Omental fat pad (tissue), 3 donors: ENCODE measurements at regions not wholly inside any gene's neighbourhood (a gene's known extent, or its start where the extent isn't known, plus 50 kb on each side); places are given as distances from the start of the nearest gene placed in this dataset.

Experiments
- ATAC-seq: fragments of 150-250 bp; one replicate; pipeline ENCODE4 v1.9.1; 2016; ENCODE audit warnings: mild to moderate bottlenecking, moderate library complexity; ENCODE audit not compliant: low FRiP score
- DNase-seq: peaks from one replicate; pipeline ENCODE4 v3.0.0-alpha.2; 2019; ENCODE audit warnings: low spot score
- CTCF ChIP-seq, 3 donors: fragments of 450-650 bp; IDR thresholded peaks; one replicate each; pipeline ENCODE4 v1.5.1; 2016 to 2017; ENCODE audit warnings: antibody characterized with exemption in 3 of 3, mild to moderate bottlenecking in 3 of 3, moderate library complexity in 2 of 3

DNA sequence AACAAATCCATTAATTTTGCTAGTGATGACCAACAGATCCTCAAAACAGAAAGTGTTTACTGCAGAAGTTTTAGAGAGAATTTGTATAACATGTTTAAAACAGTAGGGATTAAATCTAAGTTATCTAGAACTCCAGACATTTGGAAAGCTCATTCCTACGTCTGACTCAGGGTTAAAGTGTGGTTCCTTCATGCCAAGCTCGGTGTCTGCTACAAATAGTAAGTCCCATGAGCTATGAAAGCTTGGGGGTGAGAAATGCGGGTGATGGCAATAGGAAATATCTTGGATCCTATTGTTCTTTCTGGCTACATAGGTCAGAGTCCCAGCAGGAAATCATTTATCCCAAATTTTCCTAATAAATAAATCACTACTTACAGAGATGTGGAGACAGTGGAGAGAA is 867.1 kb downstream of the UQCRFS1 start:
- DNase-seq (no peak), ATAC-seq (no peak)
- TF ChIP-seq CTCF (IDR thresholded peaks at IDR 0.05) = no peak

DNA sequence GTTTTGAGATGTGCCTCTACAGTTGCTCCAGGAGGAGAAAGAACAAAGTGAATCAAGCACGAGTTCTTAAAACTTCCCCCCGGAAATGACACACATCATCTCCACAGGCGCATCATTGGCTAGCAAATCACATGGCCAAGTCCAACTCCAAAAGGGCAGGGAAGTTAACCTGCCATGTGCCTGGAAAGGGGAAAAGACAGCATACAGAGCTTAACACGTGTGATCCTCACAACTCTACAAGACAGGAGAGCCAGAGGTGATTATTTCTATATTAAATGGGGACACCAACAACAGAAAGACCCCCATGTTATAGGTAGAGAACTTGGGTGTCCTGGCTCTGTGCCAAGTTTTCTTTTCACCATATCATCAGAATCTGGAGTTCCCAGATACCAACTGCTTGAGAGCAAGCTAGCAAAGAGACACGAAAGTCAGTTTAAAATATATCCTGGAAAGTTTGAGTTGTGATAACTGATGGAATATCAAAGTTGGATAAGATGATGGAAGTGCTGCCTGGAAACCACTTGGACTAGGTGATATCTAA is 871.1 kb downstream of the UQCRFS1 start:
- TF ChIP-seq CTCF (IDR thresholded peaks at IDR 0.05) = no peak
- DNase-seq = no peak
- ATAC-seq = no peak

GRCh38 chr19:28334419-28334818 is 878.5 kb downstream of the UQCRFS1 start:
- no peak for TF ChIP-seq CTCF (IDR thresholded peaks at IDR 0.05)
- no peak for ATAC-seq
- no peak for DNase-seq

- TF ChIP-seq CTCF (IDR thresholded peaks at IDR 0.05) = no peak
- no peak for DNase-seq
- ATAC-seq = no peak
Measured at GRCh38 chr19:28333909-28334308, 879.0 kb downstream of the UQCRFS1 start.

GRCh38 chr19:28332886-28333285 is 880.1 kb downstream of the UQCRFS1 start:
- TF ChIP-seq CTCF (IDR thresholded peaks at IDR 0.05) = no peak
- DNase-seq (no peak), ATAC-seq (no peak)

DNA sequence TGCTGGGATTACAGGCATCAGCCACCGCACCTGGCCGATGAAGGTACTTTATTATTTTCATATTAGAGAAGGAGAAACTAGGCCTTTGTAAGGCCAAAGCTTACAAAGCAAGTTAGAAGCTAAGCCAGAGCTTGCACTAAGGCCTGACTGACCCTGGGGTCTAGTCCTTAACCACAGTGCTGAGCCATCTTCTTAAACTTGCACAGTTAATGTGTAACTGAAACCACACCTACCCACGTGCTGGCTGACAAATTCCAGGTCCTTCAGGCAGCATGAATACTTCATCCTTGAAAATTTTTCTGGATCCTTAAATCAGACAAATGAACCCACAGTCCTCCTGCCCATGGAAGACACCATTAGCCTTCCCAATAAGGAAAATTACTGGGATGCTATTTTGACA is 880.6 kb downstream of the UQCRFS1 start:
- ATAC-seq (no peak), DNase-seq (no peak)

More for the DNA sequence above, 880.6 kb downstream of the UQCRFS1 start:
- TF ChIP-seq CTCF (IDR thresholded peaks at IDR 0.05) = no peak
